H9 (cell line): ENCODE measurements at regions not wholly inside any gene's neighbourhood (a gene's known extent, or its start where the extent isn't known, plus 50 kb on each side); places are given as distances from the start of the nearest gene placed in this dataset.

Experiments
- DNase-seq: peaks from one replicate; pipeline ENCODE4 v3.0.0-alpha.2; 2017
- H2AFZ ChIP-seq: one replicate; pipeline ENCODE4 v1.6.1; 2013; ENCODE audit warnings: mild to moderate bottlenecking, low read length, control low read depth, moderate library complexity
- H2AK5ac ChIP-seq: 2 replicates; pipeline ENCODE4 v1.6.1; 2013; ENCODE audit warnings: low read length, control low read depth, mixed read lengths; ENCODE audit not compliant: insufficient read length
- H2BK120ac ChIP-seq: one replicate; pipeline ENCODE4 v1.6.1; 2013; ENCODE audit warnings: low read depth, mild to moderate bottlenecking, low read length, control low read depth, inconsistent platforms; ENCODE audit not compliant: poor library complexity, severe bottlenecking
- H2BK12ac ChIP-seq: 2 replicates; pipeline ENCODE4 v1.6.1; 2013; ENCODE audit warnings: low read length, control low read depth, mixed read lengths, low read depth; ENCODE audit not compliant: insufficient read length
- H2BK15ac ChIP-seq: 2 replicates; pipeline ENCODE4 v1.6.1; 2013; ENCODE audit warnings: low read depth, low read length, control low read depth
- H2BK20ac ChIP-seq: one replicate; pipeline ENCODE4 v1.6.1; 2013; ENCODE audit warnings: low read depth, mild to moderate bottlenecking, low read length, control low read depth, inconsistent platforms; ENCODE audit not compliant: poor library complexity, severe bottlenecking
- H2BK5ac ChIP-seq: 2 replicates; pipeline ENCODE4 v1.6.1; 2013; ENCODE audit warnings: low read length, control low read depth, mixed read lengths; ENCODE audit not compliant: insufficient read length
- H3K14ac ChIP-seq: 2 replicates; pipeline ENCODE4 v1.6.1; 2013; ENCODE audit warnings: low read length, control low read depth; ENCODE audit not compliant: insufficient read depth
- H3K18ac ChIP-seq: 2 replicates; pipeline ENCODE4 v1.6.1; 2013; ENCODE audit warnings: low read depth, mild to moderate bottlenecking, mixed read lengths, low read length, control low read depth; ENCODE audit not compliant: insufficient read length
- H3K23ac ChIP-seq: 2 replicates; pipeline ENCODE4 v1.6.1; 2013; ENCODE audit warnings: low read length, control low read depth, mixed read lengths, low read depth; ENCODE audit not compliant: insufficient read length
- H3K23me2 ChIP-seq: 2 replicates; pipeline ENCODE4 v1.6.1; 2013; ENCODE audit warnings: low read depth, mild to moderate bottlenecking, mixed read lengths, low read length, control low read depth; ENCODE audit not compliant: insufficient read length, poor library complexity, severe bottlenecking
- H3K27ac ChIP-seq: 2 replicates; pipeline ENCODE4 v1.5.1; 2013; ENCODE audit warnings: low read length, control low read depth, mixed read lengths, low read depth; ENCODE audit not compliant: insufficient read length
- H3K27me3 ChIP-seq: 2 replicates; pipeline ENCODE4 v1.6.1; 2013; ENCODE audit warnings: low read length, control low read depth, inconsistent platforms; ENCODE audit not compliant: insufficient read depth
- H3K4ac ChIP-seq: 2 replicates; pipeline ENCODE4 v1.6.1; 2013; ENCODE audit warnings: low read depth, mild to moderate bottlenecking, control low read depth, inconsistent platforms, low read length, moderate library complexity
- H3K4me1 ChIP-seq: 2 replicates; pipeline ENCODE4 v1.6.1; 2013; ENCODE audit warnings: low read length, control low read depth, inconsistent platforms; ENCODE audit not compliant: insufficient read depth
- H3K4me2 ChIP-seq: 2 replicates; pipeline ENCODE4 v1.6.1; 2013; ENCODE audit warnings: low read length, control low read depth, mixed read lengths; ENCODE audit not compliant: insufficient read length, insufficient read depth
- H3K56ac ChIP-seq: 2 replicates; pipeline ENCODE4 v1.6.1; 2013; ENCODE audit warnings: low read depth, mild to moderate bottlenecking, mixed read lengths, low read length, control low read depth; ENCODE audit not compliant: insufficient read length
- H3K79me1 ChIP-seq: 2 replicates; pipeline ENCODE4 v1.6.1; 2013; ENCODE audit warnings: low read depth, mild to moderate bottlenecking, moderate library complexity, low read length, control low read depth, inconsistent platforms; ENCODE audit not compliant: insufficient read depth, poor library complexity, severe bottlenecking
- H3K79me2 ChIP-seq: 2 replicates; pipeline ENCODE4 v1.6.1; 2013; ENCODE audit warnings: low read length, control low read depth, inconsistent platforms; ENCODE audit not compliant: insufficient read depth
- H3K9ac ChIP-seq: 2 replicates; pipeline ENCODE4 v1.6.1; 2013; ENCODE audit warnings: low read length, control low read depth, mixed read lengths; ENCODE audit not compliant: insufficient read length; ENCODE audit errors: extremely low read depth
- H3K9me3 ChIP-seq: one replicate; pipeline ENCODE4 v1.6.1; 2013; ENCODE audit warnings: low read depth, low read length, inconsistent platforms; ENCODE audit not compliant: control insufficient read depth
- H3T11ph ChIP-seq: one replicate; pipeline ENCODE4 v1.6.1; 2013; ENCODE audit warnings: mild to moderate bottlenecking, low read length, control low read depth, inconsistent platforms
- H4K20me1 ChIP-seq: one replicate; pipeline ENCODE4 v1.6.1; 2013; ENCODE audit not compliant: control insufficient read depth, insufficient read length, insufficient read depth
- H4K5ac ChIP-seq: 2 replicates; pipeline ENCODE4 v1.6.1; 2013; ENCODE audit warnings: low read depth, mild to moderate bottlenecking, mixed read lengths, low read length, control low read depth; ENCODE audit not compliant: insufficient read length
- H4K8ac ChIP-seq: replicated peaks from 2 replicates; pipeline ENCODE4 v1.6.1; 2013; ENCODE audit warnings: low read length, control low read depth, mixed read lengths, low read depth; ENCODE audit not compliant: insufficient read length
- H4K91ac ChIP-seq: 2 replicates; pipeline ENCODE4 v1.6.1; 2013; ENCODE audit warnings: low read depth, mild to moderate bottlenecking, moderate library complexity, mixed read lengths, low read length, control low read depth; ENCODE audit not compliant: insufficient read length
- H3K27ac Mint-ChIP-seq, 3 experiments: 2 replicates in 2 of 3; 3 replicates in 1 of 3; pipeline ENCODE4 v1.8.0; 2020 to 2021; ENCODE audit warnings: mixed read lengths in 3 of 3, mild to moderate bottlenecking in 1 of 3, moderate library complexity in 1 of 3
- H3K27me3 Mint-ChIP-seq: 2 replicates; pipeline ENCODE4 v1.8.0; 2021; ENCODE audit warnings: low read depth, mild to moderate bottlenecking, moderate library complexity, mixed read lengths
- H3K36me3 Mint-ChIP-seq, 3 experiments: 2 replicates in 2 of 3; 3 replicates in 1 of 3; pipeline ENCODE4 v1.8.0; 2020 to 2021; ENCODE audit warnings: low read depth in 3 of 3, mixed read lengths in 3 of 3; ENCODE audit not compliant: insufficient read depth in 1 of 3
- H3K4me1 Mint-ChIP-seq, 2 experiments: 2 replicates each; pipeline ENCODE4 v1.8.0; 2020; ENCODE audit warnings: mixed read lengths in 2 of 2
- H3K4me3 Mint-ChIP-seq, 2 experiments: 2 replicates in 1 of 2; 3 replicates in 1 of 2; pipeline ENCODE4 v1.8.0; 2020 to 2021; ENCODE audit warnings: mild to moderate bottlenecking in 2 of 2, mixed read lengths in 2 of 2, moderate library complexity in 1 of 2
- H3K9me3 Mint-ChIP-seq, 2 experiments: 2 replicates in 1 of 2; 3 replicates in 1 of 2; pipeline ENCODE4 v1.8.0; 2020; ENCODE audit warnings: mild to moderate bottlenecking in 2 of 2, mixed read lengths in 2 of 2, moderate library complexity in 1 of 2
- WGBS: extraction: QIAGEN DNeasy Blood & Tissue Kit; methylation state at CpG from one replicate; pipeline ENCODE4 v1.1.7; 2013; ENCODE audit warnings: missing lambda C conversion rate, low lambda C conversion rate, mixed read lengths; ENCODE audit not compliant: insufficient read length; ENCODE audit errors: extremely low coverage; 5-methylcytosine and 5-hydroxymethylcytosine counted together
- TF ChIP-seq, protein P1 (sequence below): fragments of 200-600 bp; sonication (generic); conservative IDR thresholded peaks from 3 replicates; pipeline ENCODE4 v1.8.0; 2021; ENCODE audit warnings: antibody characterized with exemption, mild to moderate bottlenecking

DNA sequence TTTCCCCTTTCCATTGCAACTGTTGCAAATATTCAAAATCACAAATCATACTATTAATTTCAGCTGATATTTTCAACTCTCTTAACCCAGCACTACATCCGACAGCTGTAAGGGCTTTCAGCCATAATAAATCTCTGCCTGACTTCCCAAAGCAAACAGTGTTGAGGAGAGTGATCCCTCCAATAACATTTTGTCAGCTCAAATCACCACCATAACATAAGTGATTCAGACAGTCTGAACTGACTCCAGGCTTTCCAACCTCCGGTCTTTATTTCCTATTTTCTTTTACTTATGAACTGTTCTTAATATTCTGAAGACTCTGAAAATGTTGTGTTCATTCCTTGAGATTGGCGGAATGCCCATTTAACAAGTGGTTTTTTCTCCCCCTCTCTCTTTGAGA, 1085.9 kb downstream of the GATA3 start:
- no peak overlapping the region for H4K91ac ChIP-seq
- no peaks in the 10 kb centered on the region for H3K9me3 ChIP-seq
- H2BK15ac ChIP-seq, result no peak overlapping the region
- no peak overlapping the region for H2AK5ac ChIP-seq
- Mint-ChIP-seq H3K9me3 (no peaks in the 10 kb centered on the region), H3K36me3 (no peaks in the 10 kb centered on the region), H3K27ac (no peak overlapping the region), H3K27me3 (peaks cover under 1% of the 10 kb centered on the region; the same call in 1 of the 2 replicates), H3K4me3 (no peak overlapping the region), H3K4me1 (no peaks in the 10 kb centered on the region)
- H2BK12ac ChIP-seq, result no peak overlapping the region
- H2AFZ ChIP-seq, result no peak overlapping the region
- no peak overlapping the region for H4K8ac ChIP-seq
- H3K23ac ChIP-seq, result no peak overlapping the region
- no peak overlapping the region for H3K18ac ChIP-seq
- 100% methylated on average over 1 of the region's 3 CpGs for WGBS
- H3K79me1 ChIP-seq, result no peaks in the 10 kb centered on the region
- H2BK5ac ChIP-seq, result no peak overlapping the region
- no peaks in the 10 kb centered on the region for H3K27me3 ChIP-seq
- TF ChIP-seq, protein P1, sequence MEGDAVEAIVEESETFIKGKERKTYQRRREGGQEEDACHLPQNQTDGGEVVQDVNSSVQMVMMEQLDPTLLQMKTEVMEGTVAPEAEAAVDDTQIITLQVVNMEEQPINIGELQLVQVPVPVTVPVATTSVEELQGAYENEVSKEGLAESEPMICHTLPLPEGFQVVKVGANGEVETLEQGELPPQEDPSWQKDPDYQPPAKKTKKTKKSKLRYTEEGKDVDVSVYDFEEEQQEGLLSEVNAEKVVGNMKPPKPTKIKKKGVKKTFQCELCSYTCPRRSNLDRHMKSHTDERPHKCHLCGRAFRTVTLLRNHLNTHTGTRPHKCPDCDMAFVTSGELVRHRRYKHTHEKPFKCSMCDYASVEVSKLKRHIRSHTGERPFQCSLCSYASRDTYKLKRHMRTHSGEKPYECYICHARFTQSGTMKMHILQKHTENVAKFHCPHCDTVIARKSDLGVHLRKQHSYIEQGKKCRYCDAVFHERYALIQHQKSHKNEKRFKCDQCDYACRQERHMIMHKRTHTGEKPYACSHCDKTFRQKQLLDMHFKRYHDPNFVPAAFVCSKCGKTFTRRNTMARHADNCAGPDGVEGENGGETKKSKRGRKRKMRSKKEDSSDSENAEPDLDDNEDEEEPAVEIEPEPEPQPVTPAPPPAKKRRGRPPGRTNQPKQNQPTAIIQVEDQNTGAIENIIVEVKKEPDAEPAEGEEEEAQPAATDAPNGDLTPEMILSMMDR, result no peak
- H4K5ac ChIP-seq, result no peak overlapping the region
- no peaks in the 10 kb centered on the region for H4K20me1 ChIP-seq
- no peak overlapping the region for H3T11ph ChIP-seq
- no peak overlapping the region for H3K56ac ChIP-seq
- H3K4me1 ChIP-seq, result no peaks in the 10 kb centered on the region
- H3K27ac ChIP-seq, result no peak overlapping the region
- no peaks in the 10 kb centered on the region for H3K79me2 ChIP-seq
- no peak overlapping the region for H3K4ac ChIP-seq
- no peak overlapping the region for H3K14ac ChIP-seq
- no peaks in the 10 kb centered on the region for H3K23me2 ChIP-seq
- H3K9ac ChIP-seq, result no peak overlapping the region
- H2BK20ac ChIP-seq, result no peak overlapping the region
- DNase-seq, result no peak
- H3K4me2 ChIP-seq, result no peak overlapping the region
- no peak overlapping the region for H2BK120ac ChIP-seq
